K562 (cell line): ENCODE measurements at regions not wholly inside any gene's neighbourhood (a gene's known extent, or its start where the extent isn't known, plus 50 kb on each side); places are given as distances from the start of the nearest gene placed in this dataset.

Experiments used
- ATF3 ChIP-seq, 2 experiments: fragments of 450-650 bp in 1 of 2; sonication (generic) in 1 of 2; formaldehyde crosslinking in 1 of 2; IDR thresholded peaks in 1 of 2; conservative IDR thresholded peaks in 1 of 2; 2 replicates each; pipeline versions ENCODE4 v1.6.1 to v1.8.1; 2016 to 2023; ENCODE audit warnings: mild to moderate bottlenecking in 2 of 2, moderate library complexity in 2 of 2, inconsistent platforms in 1 of 2, missing genetic modification reagents in 1 of 2
- CEBPB ChIP-seq: fragments of 450-650 bp; IDR thresholded peaks from 2 replicates; pipeline ENCODE4 v1.6.1; 2016; ENCODE audit warnings: missing genetic modification characterization, missing compliant biosample characterization
- CTCF ChIP-seq, 3 experiments: IDR thresholded peaks in 2 of 3; conservative IDR thresholded peaks in 1 of 3; 2 replicates each; pipeline ENCODE4 v1.5.1; 2011 to 2012; ENCODE audit warnings: low read length in 3 of 3, mild to moderate bottlenecking in 3 of 3, control low read depth in 2 of 3, improper control_type of control experiment in 1 of 3, inconsistent platforms in 1 of 3, low read depth in 1 of 3, mixed read lengths in 1 of 3, moderate library complexity in 1 of 3; ENCODE audit not compliant: insufficient read depth in 2 of 3
- EP300 ChIP-seq: IDR thresholded peaks from 2 replicates; pipeline ENCODE4 v1.6.1; 2012; ENCODE audit warnings: low read length, improper control_type of control experiment
- ETV5 ChIP-seq: sonication (generic); formaldehyde crosslinking; IDR thresholded peaks from 2 replicates; pipeline ENCODE4 v1.4.0; 2020; ENCODE audit warnings: low read depth, mild to moderate bottlenecking, missing genetic modification reagents
- FOSL1 ChIP-seq: fragments of 200-800 bp; sonication (Bioruptor generic); conservative IDR thresholded peaks from 2 replicates; pipeline ENCODE4 v1.6.1; 2016; ENCODE audit warnings: missing genetic modification characterization, missing compliant biosample characterization
- HMBOX1 ChIP-seq: sonication (generic); IDR thresholded peaks from 2 replicates; pipeline ENCODE4 v1.6.1; 2016
- MCM3 ChIP-seq: fragments of 450-650 bp; IDR thresholded peaks from 2 replicates; pipeline ENCODE4 v1.6.1; 2016
- MEF2D ChIP-seq: conservative IDR thresholded peaks from 2 replicates; pipeline ENCODE4 v1.6.1; 2016; ENCODE audit warnings: low read depth, missing genetic modification characterization, missing compliant biosample characterization
- NR2C2 ChIP-seq, 2 experiments: fragments of 200-800 bp in 1 of 2; sonication (Bioruptor generic) in 1 of 2; sonication (generic) in 1 of 2; formaldehyde crosslinking in 1 of 2; IDR thresholded peaks; 2 replicates each; pipeline versions ENCODE4 v1.6.1 to v1.8.0; 2016 to 2022; ENCODE audit warnings: mild to moderate bottlenecking in 1 of 2, missing compliant biosample characterization in 1 of 2, missing genetic modification characterization in 1 of 2, missing genetic modification reagents in 1 of 2
- TCF3 ChIP-seq: sonication (generic); formaldehyde crosslinking; IDR thresholded peaks from 2 replicates; pipeline ENCODE4 v1.4.0; 2020; ENCODE audit warnings: mild to moderate bottlenecking, missing genetic modification reagents
- ZFX ChIP-seq: sonication (generic); formaldehyde crosslinking; IDR thresholded peaks from 2 replicates; pipeline ENCODE4 v1.8.0; 2022; ENCODE audit warnings: mild to moderate bottlenecking, missing genetic modification reagents, moderate library complexity
- ZNF668 ChIP-seq: fragments of 250-450 bp; sonication (Bioruptor Pico); IDR thresholded peaks from 2 replicates; pipeline ENCODE4 v1.8.0; 2022; ENCODE audit warnings: mild to moderate bottlenecking, inconsistent platforms
- TF ChIP-seq, protein P1 (sequence below): fragments of 250-450 bp; sonication (Bioruptor Pico); IDR thresholded peaks from 2 replicates; pipeline ENCODE4 v1.5.0; 2022; ENCODE audit warnings: mild to moderate bottlenecking

DNA sequence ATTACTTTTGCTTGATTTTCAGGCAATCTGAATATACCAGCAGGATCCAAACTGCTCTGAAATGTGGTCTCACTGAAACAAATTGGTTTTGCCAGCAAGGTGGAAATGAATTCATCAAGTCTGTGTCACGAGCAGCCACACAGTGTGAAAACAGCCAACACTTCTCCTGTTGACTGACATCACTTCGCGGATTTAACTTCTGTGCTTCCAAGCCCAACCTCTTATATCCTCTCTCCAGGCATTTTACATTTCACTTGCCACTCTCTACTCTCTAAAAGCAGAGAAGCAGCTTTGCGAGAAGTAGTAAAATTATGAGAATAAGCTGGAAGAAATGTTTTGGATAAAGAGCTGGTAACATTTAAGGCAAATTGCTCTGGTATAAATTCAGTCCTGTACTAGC lies 106.1 kb upstream of the FRG1 start:
- TF ChIP-seq ATF3 (IDR thresholded peaks at IDR 0.05) (no peak), ATF3 (CRISPR knock-in tag; conservative IDR thresholded peaks at IDR 0.05) (no peak), ETV5 (CRISPR knock-in tag) (no peak), NR2C2 (CRISPR knock-in tag; IDR thresholded peaks at IDR 0.05) (no peak), NR2C2 (tag; IDR thresholded peaks at IDR 0.05) (no peak), CEBPB (no peak), ZFX (CRISPR knock-in tag) (no peak), MEF2D (tag) (no peak), CTCF (IDR thresholded peaks at IDR 0.05 in 2 of 3, conservative IDR thresholded peaks at IDR 0.05 in 1 of 3; ENCODE audit: insufficient read depth in 2 of 3, low read depth in 1 of 3, low read length in 3 of 3) (no peak), HMBOX1 (no peak), MCM3 (no peak), FOSL1 (tag) (no peak), EP300 (no peak), TCF3 (no peak), ZNF668 (CRISPR knock-in tag) (no peak)
- TF ChIP-seq, protein P1, sequence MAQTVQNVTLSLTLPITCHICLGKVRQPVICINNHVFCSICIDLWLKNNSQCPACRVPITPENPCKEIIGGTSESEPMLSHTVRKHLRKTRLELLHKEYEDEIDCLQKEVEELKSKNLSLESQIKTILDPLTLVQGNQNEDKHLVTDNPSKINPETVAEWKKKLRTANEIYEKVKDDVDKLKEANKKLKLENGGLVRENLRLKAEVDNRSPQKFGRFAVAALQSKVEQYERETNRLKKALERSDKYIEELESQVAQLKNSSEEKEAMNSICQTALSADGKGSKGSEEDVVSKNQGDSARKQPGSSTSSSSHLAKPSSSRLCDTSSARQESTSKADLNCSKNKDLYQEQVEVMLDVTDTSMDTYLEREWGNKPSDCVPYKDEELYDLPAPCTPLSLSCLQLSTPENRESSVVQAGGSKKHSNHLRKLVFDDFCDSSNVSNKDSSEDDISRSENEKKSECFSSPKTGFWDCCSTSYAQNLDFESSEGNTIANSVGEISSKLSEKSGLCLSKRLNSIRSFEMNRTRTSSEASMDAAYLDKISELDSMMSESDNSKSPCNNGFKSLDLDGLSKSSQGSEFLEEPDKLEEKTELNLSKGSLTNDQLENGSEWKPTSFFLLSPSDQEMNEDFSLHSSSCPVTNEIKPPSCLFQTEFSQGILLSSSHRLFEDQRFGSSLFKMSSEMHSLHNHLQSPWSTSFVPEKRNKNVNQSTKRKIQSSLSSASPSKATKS = no peak
